ENCODE measurements at regions not wholly inside any gene's neighbourhood (a gene's known extent, or its start where the extent isn't known, plus 50 kb on each side); places are given as distances from the start of the nearest gene placed in this dataset.

DNA sequence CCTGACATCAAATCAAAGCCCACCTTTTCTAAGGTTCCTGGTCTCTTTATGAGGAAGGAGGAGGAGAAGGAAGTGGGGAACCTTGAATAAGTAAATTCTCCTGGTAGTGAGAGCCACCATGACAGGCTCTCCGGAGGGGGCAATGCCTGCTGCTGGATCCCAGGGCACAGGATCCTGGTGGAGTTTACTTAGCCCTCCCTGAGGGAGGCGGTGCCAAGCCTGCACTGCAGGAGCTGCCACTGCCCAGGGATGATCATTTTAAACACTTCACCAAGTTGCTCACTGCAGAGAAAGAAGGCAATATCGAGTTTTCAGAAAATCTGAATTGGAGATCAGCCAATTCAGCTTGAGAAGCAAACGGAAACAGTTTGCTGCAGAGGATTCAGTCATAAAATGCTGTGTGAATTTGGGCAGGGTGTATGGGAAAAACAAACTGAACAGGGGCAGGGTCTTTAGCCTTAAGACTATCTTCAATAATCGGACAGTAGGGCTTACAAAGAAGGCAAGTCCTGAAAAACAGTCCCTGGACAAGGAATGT is 200.7 kb downstream of the RAD51AP2 start:
- DNase-seq, result no peak
- H3K27me3 ChIP-seq (replicated peaks; ENCODE audit: insufficient read depth, low read length), result no peaks in the 10 kb centered on the region
- H3K27ac ChIP-seq (ENCODE audit: low read length), result no peak overlapping the region
- H3K9ac ChIP-seq (ENCODE audit: low read length), result no peak overlapping the region
- H3K9me3 ChIP-seq (replicated peaks; ENCODE audit: insufficient read depth, low read length), result no peaks in the 10 kb centered on the region
- no peaks in the 10 kb centered on the region for H3K4me1 ChIP-seq (ENCODE audit: low read length)
- H3F3A ChIP-seq (ENCODE audit: insufficient read depth, low read length), result no peaks in the 10 kb centered on the region
- H2AFZ ChIP-seq (ENCODE audit: low read length), result no peak overlapping the region
- no peaks in the 10 kb centered on the region for H3K79me2 ChIP-seq (ENCODE audit: low read length)
- TF ChIP-seq EZH2 (optimal IDR thresholded peaks at IDR 0.05; ENCODE audit: low read depth, low read length) (no peak), EZH2phosphoT487 (IDR thresholded peaks at IDR 0.05; ENCODE audit: low read length) (no peak)
- TF ChIP-seq, protein P1, sequence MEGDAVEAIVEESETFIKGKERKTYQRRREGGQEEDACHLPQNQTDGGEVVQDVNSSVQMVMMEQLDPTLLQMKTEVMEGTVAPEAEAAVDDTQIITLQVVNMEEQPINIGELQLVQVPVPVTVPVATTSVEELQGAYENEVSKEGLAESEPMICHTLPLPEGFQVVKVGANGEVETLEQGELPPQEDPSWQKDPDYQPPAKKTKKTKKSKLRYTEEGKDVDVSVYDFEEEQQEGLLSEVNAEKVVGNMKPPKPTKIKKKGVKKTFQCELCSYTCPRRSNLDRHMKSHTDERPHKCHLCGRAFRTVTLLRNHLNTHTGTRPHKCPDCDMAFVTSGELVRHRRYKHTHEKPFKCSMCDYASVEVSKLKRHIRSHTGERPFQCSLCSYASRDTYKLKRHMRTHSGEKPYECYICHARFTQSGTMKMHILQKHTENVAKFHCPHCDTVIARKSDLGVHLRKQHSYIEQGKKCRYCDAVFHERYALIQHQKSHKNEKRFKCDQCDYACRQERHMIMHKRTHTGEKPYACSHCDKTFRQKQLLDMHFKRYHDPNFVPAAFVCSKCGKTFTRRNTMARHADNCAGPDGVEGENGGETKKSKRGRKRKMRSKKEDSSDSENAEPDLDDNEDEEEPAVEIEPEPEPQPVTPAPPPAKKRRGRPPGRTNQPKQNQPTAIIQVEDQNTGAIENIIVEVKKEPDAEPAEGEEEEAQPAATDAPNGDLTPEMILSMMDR (IDR thresholded peaks at IDR 0.05; ENCODE audit: low read length), result no peak
- H3K4me3 ChIP-seq (ENCODE audit: low read length), result no peak overlapping the region
- no peaks in the 10 kb centered on the region for H3K9me2 ChIP-seq (replicated peaks; ENCODE audit: insufficient read depth, low read length)
- no peak overlapping the region for H3K4me2 ChIP-seq (ENCODE audit: low read depth, low read length)
- no peaks in the 10 kb centered on the region for H4K20me1 ChIP-seq (ENCODE audit: insufficient read depth, low read length)
- no peaks in the 10 kb centered on the region for H3K36me3 ChIP-seq (replicated peaks; ENCODE audit: insufficient read depth, low read length)

DNA sequence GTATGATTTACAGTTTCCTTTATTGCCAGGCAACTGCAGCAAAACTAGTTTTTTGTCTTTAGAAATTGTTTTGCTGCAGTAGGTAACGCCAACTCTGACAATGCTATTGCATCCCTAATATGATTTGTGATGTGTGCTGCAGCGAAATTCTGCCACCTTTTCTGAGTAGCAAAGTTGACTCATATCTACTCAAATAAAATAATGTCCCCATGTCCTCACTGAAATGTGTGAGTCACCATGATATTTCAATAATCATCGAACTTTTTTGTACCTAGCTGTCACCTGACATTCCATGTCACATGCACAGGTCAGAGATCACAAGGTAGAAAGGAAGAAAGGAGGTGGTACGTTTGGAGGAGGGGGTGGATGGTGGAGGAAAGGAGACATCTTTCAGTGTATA is 205.0 kb downstream of the RAD51AP2 start:
- no peak overlapping the region for H3K4me2 ChIP-seq (ENCODE audit: low read depth, low read length)
- no peaks in the 10 kb centered on the region for H3K9me2 ChIP-seq (replicated peaks; ENCODE audit: insufficient read depth, low read length)
- H3K4me1 ChIP-seq (ENCODE audit: low read length), result peaks cover 18% of the 10 kb centered on the region
- H3F3A ChIP-seq (ENCODE audit: insufficient read depth, low read length), result no peaks in the 10 kb centered on the region
- H4K20me1 ChIP-seq (ENCODE audit: insufficient read depth, low read length), result no peaks in the 10 kb centered on the region
- H2AFZ ChIP-seq (ENCODE audit: low read length), result no peak overlapping the region
- H3K27me3 ChIP-seq (replicated peaks; ENCODE audit: insufficient read depth, low read length), result no peaks in the 10 kb centered on the region
- no peak overlapping the region for H3K27ac ChIP-seq (ENCODE audit: low read length)
- no peak for DNase-seq
- no peaks in the 10 kb centered on the region for H3K36me3 ChIP-seq (replicated peaks; ENCODE audit: insufficient read depth, low read length)
- no peaks in the 10 kb centered on the region for H3K9me3 ChIP-seq (replicated peaks; ENCODE audit: insufficient read depth, low read length)
- H3K79me2 ChIP-seq (ENCODE audit: low read length), result no peaks in the 10 kb centered on the region
- H3K4me3 ChIP-seq (ENCODE audit: low read length), result no peak overlapping the region
- no peak overlapping the region for H3K9ac ChIP-seq (ENCODE audit: low read length)
- TF ChIP-seq EZH2phosphoT487 (IDR thresholded peaks at IDR 0.05; ENCODE audit: low read length) (no peak), EZH2 (optimal IDR thresholded peaks at IDR 0.05; ENCODE audit: low read depth, low read length) (no peak)
- TF ChIP-seq, protein P1 (IDR thresholded peaks at IDR 0.05; ENCODE audit: low read length), result no peak

DNA sequence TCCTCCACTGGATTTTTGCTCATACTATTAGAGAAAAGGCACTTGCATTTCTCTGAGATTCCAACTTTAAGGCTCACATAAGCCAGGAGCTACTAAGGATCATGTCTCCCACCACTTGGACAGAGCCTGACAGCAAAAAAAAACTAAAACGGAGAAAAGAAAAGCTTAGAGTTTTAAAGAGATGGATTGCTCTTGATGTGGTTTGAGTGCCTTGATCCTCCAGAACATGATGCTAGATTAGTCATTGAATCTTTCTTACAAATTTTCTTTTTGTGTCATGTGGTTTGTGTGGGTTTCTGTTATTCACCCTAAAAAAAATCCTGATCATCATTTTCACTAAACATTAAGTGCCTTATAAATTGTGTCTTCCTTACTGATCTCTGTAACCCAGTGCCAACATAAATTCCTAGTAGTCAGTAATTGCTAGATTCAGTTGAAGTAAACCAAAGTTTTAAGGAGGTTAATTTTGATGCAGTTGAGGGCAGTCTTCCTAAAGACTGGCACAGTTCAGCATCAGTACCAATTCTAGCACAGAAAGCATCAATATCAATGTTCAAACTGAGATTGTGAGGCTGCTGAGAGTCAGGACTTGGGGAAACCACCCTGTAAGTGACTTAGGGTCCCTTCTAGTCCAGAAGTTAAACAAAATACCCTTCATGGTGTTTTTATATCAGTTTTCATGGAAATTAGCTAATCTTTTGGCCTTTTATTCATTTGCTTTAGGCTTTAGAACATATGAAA is 206.3 kb downstream of the RAD51AP2 start:
- Histone ChIP-seq H3K27ac (ENCODE audit: low read length) (no peak overlapping the region), H3K9me3 (replicated peaks; ENCODE audit: insufficient read depth, low read length) (no peaks in the 10 kb centered on the region), H2AFZ (ENCODE audit: low read length) (no peak overlapping the region), H3K4me1 (ENCODE audit: low read length) (peaks cover 18% of the 10 kb centered on the region), H3K27me3 (replicated peaks; ENCODE audit: insufficient read depth, low read length) (no peaks in the 10 kb centered on the region), H3K79me2 (ENCODE audit: low read length) (no peaks in the 10 kb centered on the region), H3K9ac (ENCODE audit: low read length) (no peak overlapping the region), H3K36me3 (replicated peaks; ENCODE audit: insufficient read depth, low read length) (no peaks in the 10 kb centered on the region), H3K4me2 (ENCODE audit: low read depth, low read length) (no peak overlapping the region), H3K9me2 (replicated peaks; ENCODE audit: insufficient read depth, low read length) (no peaks in the 10 kb centered on the region), H4K20me1 (ENCODE audit: insufficient read depth, low read length) (no peaks in the 10 kb centered on the region), H3K4me3 (ENCODE audit: low read length) (no peak overlapping the region), H3F3A (ENCODE audit: insufficient read depth, low read length) (no peaks in the 10 kb centered on the region)
- peak; percentile 30 for DNase-seq
- TF ChIP-seq EZH2phosphoT487 (IDR thresholded peaks at IDR 0.05; ENCODE audit: low read length) (no peak), EZH2 (optimal IDR thresholded peaks at IDR 0.05; ENCODE audit: low read depth, low read length) (no peak)
- TF ChIP-seq, protein P1 (IDR thresholded peaks at IDR 0.05; ENCODE audit: low read length), result no peak
